GM19468 (cell line): ENCODE measurements at regions not wholly inside any gene's neighbourhood (a gene's known extent, or its start where the extent isn't known, plus 50 kb on each side); places are given as distances from the start of the nearest gene placed in this dataset.
"Not testable (repeated sequence)": the region's sequence is repeated elsewhere in the genome, so short reads cannot be mapped to it uniquely, and the experiment has no call there.

Source experiments
- ATAC-seq: cut with Tn5 transposase; IDR thresholded peaks from one replicate; pipeline ENCODE4 v1.9.1; 2021; ENCODE audit warnings: mild to moderate bottlenecking, moderate library complexity, moderate number of reproducible peaks; ENCODE audit not compliant: unreplicated experiment; ENCODE audit errors: extremely low read depth

GRCh38 chr20:48223715-48224114, 438.4 kb upstream of the SULF2 start:
- no peak for ATAC-seq

GRCh38 chr20:48222595-48223180, 437.4 kb upstream of the SULF2 start:
- no peak for ATAC-seq

GRCh38 chr20:48220033-48220633, 434.9 kb upstream of the SULF2 start:
- no peak for ATAC-seq

GRCh38 chr20:48219306-48219705, 434.0 kb upstream of the SULF2 start:
- ATAC-seq, result no peak

GRCh38 chr20:48217190-48217589, 431.9 kb upstream of the SULF2 start:
- ATAC-seq, result no peak

GRCh38 chr20:48215536-48215935, 430.3 kb upstream of the SULF2 start:
- no peak for ATAC-seq

- no peak for ATAC-seq
These were observed 429.3 kb upstream of the SULF2 start for GRCh38 chr20:48214601-48215000.

- ATAC-seq, result not testable (repeated sequence)
These were observed 428.4 kb upstream of the SULF2 start for GRCh38 chr20:48213635-48214034.

- no peak for ATAC-seq
These were observed 427.7 kb upstream of the SULF2 start for GRCh38 chr20:48212806-48213509.

GRCh38 chr20:48211847-48212246, 426.6 kb upstream of the SULF2 start:
- no peak for ATAC-seq

- ATAC-seq, result no peak
These were observed 426.0 kb upstream of the SULF2 start for GRCh38 chr20:48211238-48211637.

GRCh38 chr20:48210111-48211027, 425.1 kb upstream of the SULF2 start:
- ATAC-seq, result no peak

- ATAC-seq, result no peak
These were observed 423.8 kb upstream of the SULF2 start for GRCh38 chr20:48209102-48209501.

- ATAC-seq, result no peak
These were observed 422.9 kb upstream of the SULF2 start for GRCh38 chr20:48208176-48208575.

- ATAC-seq, result no peak
These were observed 422.2 kb upstream of the SULF2 start for GRCh38 chr20:48207505-48207904.

GRCh38 chr20:48205786-48206185, 420.5 kb upstream of the SULF2 start:
- no peak for ATAC-seq

GRCh38 chr20:48205281-48205782, 420.1 kb upstream of the SULF2 start:
- no peak for ATAC-seq

GRCh38 chr20:48204499-48204898, 419.2 kb upstream of the SULF2 start:
- no peak for ATAC-seq

- no peak for ATAC-seq
These were observed 418.0 kb upstream of the SULF2 start for GRCh38 chr20:48203252-48203651.

GRCh38 chr20:48202334-48203113, 417.2 kb upstream of the SULF2 start:
- no peak for ATAC-seq
